ENCODE measurements at regions not wholly inside any gene's neighbourhood (a gene's known extent, or its start where the extent isn't known, plus 50 kb on each side); places are given as distances from the start of the nearest gene placed in this dataset.

DNA sequence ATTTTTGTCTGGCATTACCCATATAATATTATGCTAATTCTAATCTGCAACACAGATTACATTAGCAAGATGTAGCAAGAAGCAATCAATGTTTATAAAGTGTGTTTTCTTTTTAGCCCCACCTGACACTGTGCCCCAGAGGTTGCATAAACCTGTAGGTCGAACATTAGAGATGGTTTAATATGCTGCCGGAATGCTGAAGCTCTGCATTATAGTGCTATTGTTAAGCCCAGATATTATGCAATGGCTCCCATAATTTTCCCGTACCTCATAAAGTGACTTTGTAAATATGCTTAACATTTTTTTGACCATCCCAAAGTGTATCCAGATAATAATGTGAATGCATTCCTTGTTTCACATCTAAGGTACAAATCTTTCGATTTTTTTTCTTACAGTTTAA lies 109.3 kb upstream of the MAP4K3 start:
- intact Hi-C loops (cut with micrococcal nuclease) = loop anchor here (2.0 to 10.0 kb wide), 2 partner anchors 34 to 52 kb away; no protein-coding TSS in a partner anchor
- Mint-ChIP-seq H3K4me3 (ENCODE audit: low read depth) (no peak overlapping the region), H3K27me3 (ENCODE audit: low read depth) (peaks cover 7% of the 10 kb centered on the region), H3K9me3 (no peaks in the 10 kb centered on the region), H3K36me3 (ENCODE audit: low read depth) (no peaks in the 10 kb centered on the region), H3K27ac (no peak overlapping the region), H3K4me1 (ENCODE audit: low read depth) (peaks cover 18% of the 10 kb centered on the region)
- no peak for DNase-seq (ENCODE audit: low spot score)

DNA sequence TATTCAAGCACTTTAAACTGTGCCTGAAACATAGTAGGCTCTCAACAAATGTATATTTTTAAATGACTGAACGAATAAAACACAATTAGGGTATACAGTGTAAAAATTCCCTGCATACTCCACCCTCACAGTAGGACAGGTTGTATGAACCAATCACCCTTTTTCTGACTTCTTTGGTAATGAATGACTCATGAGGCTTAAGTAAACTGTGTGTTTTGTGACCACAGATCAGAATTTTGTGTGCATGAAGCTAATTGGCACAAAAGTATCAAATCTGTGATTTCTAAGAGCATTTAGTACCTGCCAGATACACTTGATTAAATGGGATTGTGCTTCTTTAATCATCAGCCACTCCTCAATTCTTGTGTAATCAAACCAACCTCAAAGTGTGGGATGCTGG lies 109.9 kb upstream of the MAP4K3 start:
- intact Hi-C loops (cut with micrococcal nuclease) = loop anchor here (2.0 to 10.0 kb wide), 2 partner anchors 34 to 52 kb away; no protein-coding TSS in a partner anchor
- Mint-ChIP-seq H3K27me3 (ENCODE audit: low read depth) (peaks cover 7% of the 10 kb centered on the region), H3K36me3 (ENCODE audit: low read depth) (no peaks in the 10 kb centered on the region), H3K9me3 (no peaks in the 10 kb centered on the region), H3K4me3 (ENCODE audit: low read depth) (no peak overlapping the region), H3K27ac (no peak overlapping the region), H3K4me1 (ENCODE audit: low read depth) (peaks cover 18% of the 10 kb centered on the region)
- DNase-seq (ENCODE audit: low spot score) = no peak

DNA sequence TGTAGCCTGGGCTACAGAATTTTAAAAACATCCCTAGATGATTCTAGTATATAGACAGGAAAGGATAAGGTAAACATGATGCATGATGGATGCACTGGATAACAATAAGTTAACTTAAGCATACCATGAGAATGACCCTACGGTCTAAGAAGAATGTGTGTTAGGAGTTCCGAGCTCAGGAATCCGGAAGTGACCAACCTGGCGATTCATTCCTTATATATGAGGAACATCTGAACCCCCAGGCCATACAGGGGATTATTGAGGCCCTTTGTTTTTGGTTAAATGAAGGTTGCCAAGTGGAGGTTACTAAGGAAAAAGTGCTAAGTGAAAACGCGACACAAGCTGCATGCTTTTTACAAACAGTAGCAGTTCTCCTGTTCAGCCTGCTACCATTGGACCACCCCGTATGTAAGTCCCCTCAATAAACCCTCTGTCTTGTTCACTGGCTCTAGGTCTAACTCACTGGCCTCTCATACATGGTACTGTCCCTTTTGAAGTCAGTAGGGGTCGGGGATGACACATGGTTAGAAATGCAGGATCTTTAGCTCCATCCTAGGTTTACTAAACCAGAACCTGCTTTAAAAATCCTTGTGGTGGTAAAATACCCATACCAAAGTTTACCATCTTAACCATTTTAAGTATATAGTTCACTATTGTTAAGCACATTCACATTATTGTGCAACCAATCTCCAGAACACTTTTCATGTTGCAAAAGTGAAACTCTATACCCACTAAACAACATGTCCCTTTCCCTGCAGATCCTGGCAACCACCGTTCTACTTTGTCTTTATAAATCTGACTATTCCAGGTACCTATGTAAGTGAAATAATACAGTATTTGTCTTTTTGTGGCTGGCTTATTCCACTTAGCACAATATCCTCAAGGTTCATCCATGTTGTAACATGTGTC lies 111.0 kb upstream of the MAP4K3 start:
- Mint-ChIP-seq H3K9me3 (no peaks in the 10 kb centered on the region), H3K4me3 (ENCODE audit: low read depth) (no peak overlapping the region), H3K27me3 (ENCODE audit: low read depth) (peaks cover 7% of the 10 kb centered on the region), H3K27ac (no peak overlapping the region), H3K4me1 (ENCODE audit: low read depth) (peaks cover 18% of the 10 kb centered on the region), H3K36me3 (ENCODE audit: low read depth) (no peaks in the 10 kb centered on the region)
- no peak for DNase-seq (ENCODE audit: low spot score)
- intact Hi-C loops (cut with micrococcal nuclease) = loop anchor here (2.0 to 10.0 kb wide), 2 partner anchors 35 to 53 kb away; no protein-coding TSS in a partner anchor

DNA sequence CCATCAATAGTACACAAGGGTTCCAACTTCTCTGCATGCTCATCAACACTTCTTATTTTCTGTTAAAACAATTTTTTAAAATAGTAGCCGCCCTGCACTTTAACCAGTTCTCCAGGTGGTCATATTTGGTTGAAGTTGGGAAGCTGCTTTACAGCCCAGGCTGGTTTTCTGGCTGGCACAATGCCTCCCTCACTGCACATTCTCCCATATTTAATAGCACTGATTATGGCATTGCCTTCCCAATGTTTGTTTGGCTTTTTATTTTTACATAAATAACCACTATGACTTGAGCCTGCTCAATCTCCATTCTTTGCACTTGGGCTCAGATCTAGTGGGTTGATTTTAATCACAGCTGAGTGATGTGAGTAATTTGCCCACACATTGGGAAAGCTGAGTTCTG lies 111.9 kb upstream of the MAP4K3 start:
- no peak overlapping the region for H3K27ac Mint-ChIP-seq
- peaks cover 7% of the 10 kb centered on the region for H3K27me3 Mint-ChIP-seq (ENCODE audit: low read depth)
- H3K9me3 Mint-ChIP-seq = no peaks in the 10 kb centered on the region
- H3K4me1 Mint-ChIP-seq (ENCODE audit: low read depth) = peaks cover 18% of the 10 kb centered on the region
- intact Hi-C loops (cut with micrococcal nuclease) = loop anchor here (10.0 kb wide), 1 partner anchor 54 kb away; no protein-coding TSS in a partner anchor
- no peaks in the 10 kb centered on the region for H3K36me3 Mint-ChIP-seq (ENCODE audit: low read depth)
- DNase-seq (ENCODE audit: low spot score) = no peak
- no peak overlapping the region for H3K4me3 Mint-ChIP-seq (ENCODE audit: low read depth)

DNA sequence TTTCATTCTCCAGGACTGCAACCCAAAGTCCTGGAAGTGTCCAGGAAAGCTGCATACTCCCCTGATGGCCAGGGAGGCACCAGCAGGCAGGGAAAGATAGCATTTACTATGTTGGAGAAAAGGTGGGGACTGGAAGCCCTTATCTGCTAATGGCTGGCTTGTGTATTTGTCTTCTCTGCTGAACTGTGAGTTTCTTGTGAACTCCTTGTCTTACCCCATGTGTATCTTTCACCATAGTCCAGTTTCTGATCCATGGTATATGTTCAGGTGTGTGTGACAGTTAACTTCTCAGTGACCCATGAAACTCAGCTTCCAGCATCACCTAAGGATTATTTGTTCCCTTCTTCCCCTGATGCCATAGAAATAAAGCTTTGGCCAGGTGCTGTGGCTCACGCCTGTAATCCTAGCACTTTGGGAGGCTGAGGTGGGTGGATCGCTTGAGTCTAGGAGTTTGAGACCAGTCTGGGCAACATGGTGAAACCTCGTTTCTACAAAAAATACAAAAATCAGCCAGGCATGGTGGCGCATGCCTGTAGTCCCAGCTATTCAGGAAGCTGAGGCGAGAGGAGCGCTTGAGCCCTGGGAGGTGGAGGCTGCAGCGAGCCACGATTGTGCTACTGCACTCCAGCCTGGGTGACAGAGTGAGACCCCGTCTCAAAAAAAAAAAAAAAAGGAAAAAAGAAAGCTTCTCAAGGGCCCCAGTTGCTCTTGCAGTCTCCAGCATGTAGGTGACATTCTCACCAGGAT lies 112.8 kb upstream of the MAP4K3 start:
- intact Hi-C loops (cut with micrococcal nuclease) = loop anchor here (10.0 kb wide), 1 partner anchor 55 kb away; no protein-coding TSS in a partner anchor
- Mint-ChIP-seq H3K27ac (no peak overlapping the region), H3K9me3 (no peaks in the 10 kb centered on the region), H3K4me1 (ENCODE audit: low read depth) (peaks cover 18% of the 10 kb centered on the region), H3K4me3 (ENCODE audit: low read depth) (no peak overlapping the region), H3K36me3 (ENCODE audit: low read depth) (no peaks in the 10 kb centered on the region), H3K27me3 (ENCODE audit: low read depth) (peaks cover 7% of the 10 kb centered on the region)
- no peak for DNase-seq (ENCODE audit: low spot score)

DNA sequence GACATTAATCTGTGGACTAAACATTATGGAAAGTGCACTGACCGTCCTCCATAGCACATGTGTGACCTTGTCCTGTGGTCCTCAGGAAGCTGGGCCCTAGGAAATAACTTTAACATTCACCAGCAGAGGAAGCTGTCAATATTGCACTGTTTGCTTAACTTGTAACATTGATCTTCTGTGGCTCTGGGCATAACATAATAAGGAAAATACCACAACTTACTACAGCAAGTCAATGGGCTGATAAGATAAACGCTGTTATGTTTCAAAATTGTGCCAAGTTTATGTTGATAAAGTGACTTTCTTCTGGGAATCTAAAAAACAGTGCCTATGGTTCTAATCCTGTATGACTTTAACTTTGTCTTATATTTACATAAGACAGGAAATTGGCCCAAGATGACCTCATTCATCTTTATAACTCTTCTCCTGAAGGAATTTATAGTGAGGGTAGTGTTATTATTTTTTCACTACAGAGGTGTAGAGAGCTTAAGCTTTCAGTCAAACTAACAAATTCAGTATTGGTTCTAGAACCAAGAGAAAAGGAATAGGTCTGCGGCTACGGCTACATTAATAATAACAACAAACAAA lies 113.7 kb upstream of the MAP4K3 start:
- Mint-ChIP-seq H3K4me3 (ENCODE audit: low read depth) (no peak overlapping the region), H3K27ac (no peak overlapping the region), H3K36me3 (ENCODE audit: low read depth) (no peaks in the 10 kb centered on the region), H3K27me3 (ENCODE audit: low read depth) (peaks cover 7% of the 10 kb centered on the region), H3K9me3 (no peaks in the 10 kb centered on the region), H3K4me1 (ENCODE audit: low read depth) (peaks cover 13% of the 10 kb centered on the region)
- DNase-seq (ENCODE audit: low spot score) = no peak
- intact Hi-C loops (cut with micrococcal nuclease) = no loop called here

DNA sequence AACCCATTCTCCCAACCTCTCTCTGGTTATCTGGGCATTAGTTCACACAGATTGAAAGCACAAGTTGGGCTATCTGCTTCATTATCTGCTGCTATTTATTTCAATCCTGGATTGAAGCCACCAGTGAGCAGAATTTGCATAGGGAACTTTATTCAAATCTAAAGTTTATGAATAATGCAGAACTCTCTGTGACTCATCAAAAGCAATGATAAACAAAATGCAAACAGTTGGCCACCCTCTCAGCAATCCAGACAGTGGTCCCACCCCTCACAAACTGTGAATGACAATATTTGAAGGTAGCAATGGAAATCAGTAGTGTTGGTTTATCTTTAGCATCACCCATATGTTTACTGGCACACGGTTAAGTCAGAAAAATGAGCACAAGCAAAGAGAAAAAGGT lies 106.8 kb upstream of the TMEM178A start:
- Mint-ChIP-seq H3K4me3 (ENCODE audit: low read depth) (no peak overlapping the region), H3K27me3 (ENCODE audit: low read depth) (no peaks in the 10 kb centered on the region), H3K9me3 (peaks cover 30% of the 10 kb centered on the region), H3K36me3 (ENCODE audit: low read depth) (peaks cover under 1% of the 10 kb centered on the region), H3K4me1 (ENCODE audit: low read depth) (no peaks in the 10 kb centered on the region), H3K27ac (no peak overlapping the region)
- intact Hi-C loops (cut with micrococcal nuclease) = no loop called here
- no peak for DNase-seq (ENCODE audit: low spot score)

DNA sequence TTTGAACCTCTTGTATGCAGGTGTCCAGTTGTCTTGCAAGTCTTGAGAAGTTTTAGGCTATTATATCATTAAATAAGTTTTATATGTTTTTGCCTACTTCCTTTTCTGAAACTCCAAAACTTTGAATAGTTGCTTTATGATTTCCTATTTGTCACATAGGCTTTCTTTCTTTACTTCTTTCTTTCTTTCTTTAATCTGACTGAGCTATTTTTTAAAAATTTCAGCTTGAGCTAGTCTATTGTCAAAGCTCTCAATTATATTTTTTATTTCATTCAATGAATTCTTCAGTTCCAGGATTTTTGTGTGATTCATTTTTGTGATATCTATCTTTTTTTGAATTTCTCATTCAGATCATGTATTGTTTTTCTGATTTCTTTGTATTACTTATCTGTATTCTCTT lies 102.1 kb upstream of the TMEM178A start:
- H3K27ac Mint-ChIP-seq = no peak overlapping the region
- DNase-seq (ENCODE audit: low spot score) = no peak
- no peaks in the 10 kb centered on the region for H3K4me1 Mint-ChIP-seq (ENCODE audit: low read depth)
- H3K4me3 Mint-ChIP-seq (ENCODE audit: low read depth) = no peak overlapping the region
- H3K9me3 Mint-ChIP-seq = peaks cover 44% of the 10 kb centered on the region
- no peaks in the 10 kb centered on the region for H3K27me3 Mint-ChIP-seq (ENCODE audit: low read depth)
- intact Hi-C loops (cut with micrococcal nuclease) = no loop called here
- H3K36me3 Mint-ChIP-seq (ENCODE audit: low read depth) = peaks cover 3% of the 10 kb centered on the region

DNA sequence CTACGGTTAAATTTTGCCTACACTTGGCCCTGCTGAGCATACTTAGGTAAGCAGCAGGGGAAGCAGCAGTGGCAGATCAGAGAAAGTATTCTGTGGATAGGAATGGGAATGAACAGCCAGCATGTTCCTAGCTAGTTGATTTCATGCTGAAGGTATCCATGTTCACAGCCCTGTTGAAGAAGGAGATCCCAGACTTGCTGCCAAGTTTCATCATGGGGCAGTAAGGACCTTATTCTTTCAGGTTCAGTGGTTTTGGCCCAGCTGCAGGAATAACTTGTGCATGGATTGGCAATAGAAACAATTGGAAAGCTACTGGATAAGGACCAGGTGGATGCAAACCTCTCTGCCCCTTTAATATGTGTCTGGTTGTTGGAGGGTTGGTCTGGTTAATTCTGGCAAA lies 98.2 kb upstream of the TMEM178A start:
- Mint-ChIP-seq H3K4me3 (ENCODE audit: low read depth) (no peak overlapping the region), H3K4me1 (ENCODE audit: low read depth) (no peaks in the 10 kb centered on the region), H3K9me3 (peaks cover 28% of the 10 kb centered on the region), H3K27ac (no peak overlapping the region), H3K36me3 (ENCODE audit: low read depth) (peaks cover 3% of the 10 kb centered on the region), H3K27me3 (ENCODE audit: low read depth) (peaks cover 1% of the 10 kb centered on the region)
- intact Hi-C loops (cut with micrococcal nuclease) = no loop called here
- DNase-seq (ENCODE audit: low spot score) = no peak

DNA sequence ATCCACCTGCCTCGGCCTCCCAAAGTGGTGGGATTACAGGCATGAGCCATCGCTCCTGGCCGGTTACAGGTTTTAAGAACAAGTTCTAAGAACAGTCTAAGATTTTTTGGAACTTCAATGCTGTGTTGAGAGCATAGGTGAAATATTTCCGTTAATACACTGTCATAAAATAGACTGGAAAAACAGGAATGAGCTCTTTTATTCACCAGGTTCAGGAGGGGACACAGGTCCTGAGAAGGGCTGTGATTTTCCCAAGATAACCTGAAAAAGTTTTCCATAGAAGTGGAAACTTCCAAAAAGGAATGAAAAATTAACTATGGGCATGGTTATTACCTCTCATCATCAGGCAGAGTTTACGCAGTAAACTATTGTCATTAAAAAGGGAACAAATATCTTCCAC lies 97.6 kb upstream of the TMEM178A start:
- H3K4me3 Mint-ChIP-seq (ENCODE audit: low read depth) = no peak overlapping the region
- peaks cover 1% of the 10 kb centered on the region for H3K27me3 Mint-ChIP-seq (ENCODE audit: low read depth)
- intact Hi-C loops (cut with micrococcal nuclease) = no loop called here
- no peaks in the 10 kb centered on the region for H3K4me1 Mint-ChIP-seq (ENCODE audit: low read depth)
- H3K36me3 Mint-ChIP-seq (ENCODE audit: low read depth) = peaks cover 3% of the 10 kb centered on the region
- DNase-seq (ENCODE audit: low spot score) = no peak
- no peak overlapping the region for H3K27ac Mint-ChIP-seq
- peaks cover 22% of the 10 kb centered on the region for H3K9me3 Mint-ChIP-seq

DNA sequence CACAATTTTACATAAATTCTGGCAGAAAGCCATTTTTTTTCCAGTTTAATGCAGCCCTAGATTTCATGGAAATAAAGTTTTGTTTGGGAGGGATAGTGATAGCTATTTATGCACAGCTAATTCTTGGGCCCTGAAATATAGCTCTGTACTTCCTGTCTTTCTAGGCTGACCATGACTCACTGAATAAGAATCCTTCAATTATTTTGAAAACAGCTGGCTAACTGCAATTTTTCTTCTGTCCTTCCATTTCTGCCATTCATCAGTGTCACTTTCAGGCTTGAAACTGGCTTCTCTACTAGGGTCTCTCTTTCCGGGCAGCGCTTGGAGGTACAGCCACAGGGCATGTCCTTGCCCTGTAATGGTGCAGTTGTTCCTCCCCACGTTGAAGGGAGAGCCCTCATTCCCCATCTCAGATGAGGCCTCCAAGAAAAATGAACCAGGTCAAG lies 97.1 kb upstream of the TMEM178A start:
- peaks cover 1% of the 10 kb centered on the region for H3K27me3 Mint-ChIP-seq (ENCODE audit: low read depth)
- no peak for DNase-seq (ENCODE audit: low spot score)
- H3K36me3 Mint-ChIP-seq (ENCODE audit: low read depth) = peaks cover 3% of the 10 kb centered on the region
- no peaks in the 10 kb centered on the region for H3K4me1 Mint-ChIP-seq (ENCODE audit: low read depth)
- no peak overlapping the region for H3K27ac Mint-ChIP-seq
- intact Hi-C loops (cut with micrococcal nuclease) = no loop called here
- H3K9me3 Mint-ChIP-seq = peaks cover 17% of the 10 kb centered on the region
- H3K4me3 Mint-ChIP-seq (ENCODE audit: low read depth) = no peak overlapping the region

DNA sequence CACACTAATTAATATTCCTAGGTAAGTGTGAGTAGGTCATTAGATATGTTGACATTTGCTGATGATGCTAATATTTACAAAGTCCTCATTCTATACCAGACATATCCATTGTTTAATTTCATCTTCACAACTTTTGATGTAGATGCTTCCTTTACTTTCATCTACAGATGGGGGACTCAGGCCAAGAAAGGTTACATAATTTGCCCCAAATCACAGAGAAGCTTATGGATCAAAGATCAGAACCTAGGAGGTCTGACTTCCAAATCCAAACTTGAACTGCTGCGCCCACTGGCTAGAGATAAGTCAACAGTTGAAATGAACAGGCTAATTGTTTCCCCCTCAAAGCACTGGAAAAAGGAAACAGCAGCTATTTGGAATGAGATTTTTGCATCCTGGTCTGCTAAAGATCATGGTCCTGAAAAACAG lies 95.6 kb upstream of the TMEM178A start:
- peaks cover 4% of the 10 kb centered on the region for H3K9me3 Mint-ChIP-seq
- peaks cover 1% of the 10 kb centered on the region for H3K27me3 Mint-ChIP-seq (ENCODE audit: low read depth)
- no peak overlapping the region for H3K27ac Mint-ChIP-seq
- H3K4me1 Mint-ChIP-seq (ENCODE audit: low read depth) = no peaks in the 10 kb centered on the region
- intact Hi-C loops (cut with micrococcal nuclease) = no loop called here
- no peaks in the 10 kb centered on the region for H3K36me3 Mint-ChIP-seq (ENCODE audit: low read depth)
- H3K4me3 Mint-ChIP-seq (ENCODE audit: low read depth) = no peak overlapping the region
- no peak for DNase-seq (ENCODE audit: low spot score)
